GM12875 (cell line): ENCODE measurements at regions not wholly inside any gene's neighbourhood (a gene's known extent, or its start where the extent isn't known, plus 50 kb on each side); places are given as distances from the start of the nearest gene placed in this dataset.

Experiments used
- H3K4me3 ChIP-seq: one replicate; pipeline ENCODE4 v1.5.1; 2011; ENCODE audit warnings: low read depth, low read length, control low read depth
- TF ChIP-seq, protein P1 (sequence below): IDR thresholded peaks from 2 replicates; pipeline ENCODE4 v1.5.1; 2011; ENCODE audit warnings: low read depth, mild to moderate bottlenecking, control low read depth, inconsistent platforms, low read length, moderate library complexity, borderline replicate concordance; ENCODE audit not compliant: insufficient read depth

DNA sequence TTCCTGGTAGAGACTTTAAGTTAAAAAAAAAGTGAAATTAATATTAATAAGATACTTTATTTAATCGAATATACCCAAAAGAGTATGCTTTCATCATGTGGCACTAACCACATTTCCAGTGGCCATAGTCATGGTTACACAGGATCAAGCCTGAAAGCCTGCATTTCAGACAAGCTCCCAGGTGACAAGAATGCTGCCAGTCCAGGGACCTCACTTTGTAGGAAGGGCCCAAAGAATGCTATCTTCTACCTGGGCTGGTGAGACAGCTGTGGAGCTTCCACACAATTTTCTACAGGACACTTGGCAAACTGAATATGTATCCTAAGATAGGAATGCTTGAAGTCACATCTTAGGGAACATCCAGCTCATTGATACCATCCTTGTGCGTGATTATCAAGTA lies 203.8 kb downstream of the AUH start:
- no peak overlapping the region for H3K4me3 ChIP-seq
- TF ChIP-seq, protein P1, sequence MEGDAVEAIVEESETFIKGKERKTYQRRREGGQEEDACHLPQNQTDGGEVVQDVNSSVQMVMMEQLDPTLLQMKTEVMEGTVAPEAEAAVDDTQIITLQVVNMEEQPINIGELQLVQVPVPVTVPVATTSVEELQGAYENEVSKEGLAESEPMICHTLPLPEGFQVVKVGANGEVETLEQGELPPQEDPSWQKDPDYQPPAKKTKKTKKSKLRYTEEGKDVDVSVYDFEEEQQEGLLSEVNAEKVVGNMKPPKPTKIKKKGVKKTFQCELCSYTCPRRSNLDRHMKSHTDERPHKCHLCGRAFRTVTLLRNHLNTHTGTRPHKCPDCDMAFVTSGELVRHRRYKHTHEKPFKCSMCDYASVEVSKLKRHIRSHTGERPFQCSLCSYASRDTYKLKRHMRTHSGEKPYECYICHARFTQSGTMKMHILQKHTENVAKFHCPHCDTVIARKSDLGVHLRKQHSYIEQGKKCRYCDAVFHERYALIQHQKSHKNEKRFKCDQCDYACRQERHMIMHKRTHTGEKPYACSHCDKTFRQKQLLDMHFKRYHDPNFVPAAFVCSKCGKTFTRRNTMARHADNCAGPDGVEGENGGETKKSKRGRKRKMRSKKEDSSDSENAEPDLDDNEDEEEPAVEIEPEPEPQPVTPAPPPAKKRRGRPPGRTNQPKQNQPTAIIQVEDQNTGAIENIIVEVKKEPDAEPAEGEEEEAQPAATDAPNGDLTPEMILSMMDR: no peak

- no peak overlapping the region for H3K4me3 ChIP-seq
- TF ChIP-seq, protein P1: no peak
These were observed 203.4 kb downstream of the AUH start for GRCh38 chr9:91158286-91158685.

GRCh38 chr9:91158946-91159345 lies 202.8 kb downstream of the AUH start:
- TF ChIP-seq, protein P1: no peak
- no peak overlapping the region for H3K4me3 ChIP-seq

DNA sequence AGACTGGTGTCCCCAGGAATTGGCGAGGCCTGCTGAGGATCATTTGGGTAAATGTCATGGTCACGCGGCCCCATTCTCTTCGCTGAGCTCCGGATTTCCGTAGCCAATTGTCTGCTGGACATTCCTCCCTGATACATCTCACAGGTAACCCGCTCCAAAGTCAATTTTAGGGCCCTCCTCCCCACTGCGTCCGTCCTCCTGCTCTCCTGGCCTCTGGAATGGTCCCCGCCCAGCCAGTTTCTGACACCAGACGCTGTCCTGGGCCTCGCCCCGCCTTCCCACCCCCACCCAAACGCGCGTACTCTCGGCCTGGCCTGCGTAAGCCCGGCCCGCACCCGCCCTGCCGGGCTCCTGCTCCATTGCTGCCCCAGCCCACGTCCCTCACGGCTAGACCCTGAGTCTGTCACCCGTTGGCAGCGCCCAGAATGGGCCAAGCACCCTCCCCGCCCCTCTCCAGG lies 202.0 kb downstream of the AUH start:
- H3K4me3 ChIP-seq: no peak overlapping the region
- TF ChIP-seq, protein P1: no peak

- H3K4me3 ChIP-seq: no peak overlapping the region
- TF ChIP-seq, protein P1: no peak
These were observed 201.5 kb downstream of the AUH start for GRCh38 chr9:91160181-91160580.

GRCh38 chr9:91160599-91161464 lies 200.9 kb downstream of the AUH start:
- TF ChIP-seq, protein P1: no peak
- no peak overlapping the region for H3K4me3 ChIP-seq
